ENCODE measurements at regions not wholly inside any gene's neighbourhood (a gene's known extent, or its start where the extent isn't known, plus 50 kb on each side); places are given as distances from the start of the nearest gene placed in this dataset.

DNA sequence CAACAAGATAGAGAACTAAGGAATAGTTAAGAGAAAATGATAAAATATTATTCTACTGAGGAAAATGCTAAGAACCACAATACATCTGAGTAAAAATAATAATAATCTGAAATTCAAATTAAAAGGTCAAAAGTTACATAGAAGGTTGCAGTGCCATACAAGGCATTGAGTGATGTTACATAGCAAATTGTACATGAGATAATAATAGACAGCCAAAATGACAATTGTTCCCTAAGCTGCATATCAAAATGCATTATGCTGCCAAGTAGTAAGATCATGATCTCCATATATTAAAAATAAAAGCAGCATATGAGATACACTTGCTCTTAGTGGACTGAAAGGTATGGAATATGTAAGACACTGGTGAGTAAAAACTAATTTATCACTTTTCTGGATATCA, 547.7 kb downstream of the KCNT2 start:
- TF ChIP-seq CTCF (IDR thresholded peaks at IDR 0.05) (no peak), POLR2A (IDR thresholded peaks at IDR 0.05) (no peak)
